Keratinocyte (primary cell): ENCODE measurements at regions not wholly inside any gene's neighbourhood (a gene's known extent, or its start where the extent isn't known, plus 50 kb on each side); places are given as distances from the start of the nearest gene placed in this dataset.

Source experiments
- DNase-seq: peaks from one replicate; pipeline ENCODE4 v3.0.0-alpha.2; 2011; ENCODE audit warnings: low read depth, missing footprints, low spot score
- FAIRE-seq: peaks from 2 replicates; lab custom pipeline; 2011; peaks lifted over from hg19 to GRCh38; lab: Jason Lieb, UNC
- H2AFZ ChIP-seq: 2 replicates; pipeline ENCODE4 v1.6.0; 2012; ENCODE audit warnings: low read length, control low read depth, inconsistent platforms; ENCODE audit not compliant: control insufficient read depth
- H3K27ac ChIP-seq: 2 replicates; pipeline ENCODE4 v1.5.1; 2011; ENCODE audit warnings: low read length; ENCODE audit not compliant: control insufficient read depth, insufficient read depth
- H3K27me3 ChIP-seq: 3 replicates; pipeline ENCODE4 v1.6.0; 2011; ENCODE audit warnings: low read length; ENCODE audit not compliant: control insufficient read depth, insufficient read depth; ENCODE audit errors: extremely low read depth
- H3K36me3 ChIP-seq, 2 experiments: 2 replicates in 1 of 2; 3 replicates in 1 of 2; pipeline ENCODE4 v1.5.1; 2011; ENCODE audit warnings: low read length in 2 of 2, mild to moderate bottlenecking in 1 of 2; ENCODE audit not compliant: control insufficient read depth in 2 of 2, insufficient read depth in 2 of 2; ENCODE audit errors: extremely low read depth in 1 of 2
- H3K4me1 ChIP-seq: 3 replicates; pipeline ENCODE4 v1.5.1; 2011; ENCODE audit warnings: low read length; ENCODE audit not compliant: control insufficient read depth, insufficient read depth; ENCODE audit errors: extremely low read depth
- H3K4me2 ChIP-seq: 3 replicates; pipeline ENCODE4 v1.6.0; 2011; ENCODE audit warnings: low read depth, low read length; ENCODE audit not compliant: control insufficient read depth, insufficient read depth; ENCODE audit errors: extremely low read depth
- H3K4me3 ChIP-seq, 3 experiments: fragments of 200-600 bp in 1 of 3; sonication (generic) in 1 of 3; 2 replicates in 2 of 3; 3 replicates in 1 of 3; pipeline ENCODE4 v1.5.1; 2011 to 2016; ENCODE audit warnings: low read length in 3 of 3, mild to moderate bottlenecking in 3 of 3, control low read depth in 2 of 3, inconsistent platforms in 1 of 3, low read depth in 1 of 3, mixed read lengths in 1 of 3, mixed run types in 1 of 3, moderate library complexity in 1 of 3; ENCODE audit not compliant: control insufficient read depth in 2 of 3, insufficient read depth in 2 of 3; ENCODE audit errors: extremely low read depth in 1 of 3
- H3K79me2 ChIP-seq: 2 replicates; pipeline ENCODE4 v1.6.0; 2012; ENCODE audit warnings: low read length; ENCODE audit not compliant: control insufficient read depth, insufficient read depth
- H3K9ac ChIP-seq: 3 replicates; pipeline ENCODE4 v1.6.0; 2011; ENCODE audit warnings: low read length; ENCODE audit not compliant: control insufficient read depth, insufficient read depth; ENCODE audit errors: extremely low read depth
- H3K9me1 ChIP-seq: 3 replicates; pipeline ENCODE4 v1.6.0; 2011; ENCODE audit warnings: low read length; ENCODE audit not compliant: control insufficient read depth, insufficient read depth; ENCODE audit errors: extremely low read depth
- H3K9me3 ChIP-seq: 2 replicates; pipeline ENCODE4 v1.5.1; 2012; ENCODE audit warnings: low read depth, low read length; ENCODE audit not compliant: control insufficient read depth
- H4K20me1 ChIP-seq: 3 replicates; pipeline ENCODE4 v1.6.0; 2011; ENCODE audit warnings: low read length; ENCODE audit not compliant: control insufficient read depth, insufficient read depth; ENCODE audit errors: extremely low read depth
- CTCF ChIP-seq, 3 experiments: IDR thresholded peaks in 1 of 3; conservative IDR thresholded peaks in 1 of 3; optimal IDR thresholded peaks in 1 of 3; 2 replicates in 2 of 3; 3 replicates in 1 of 3; pipeline versions ENCODE3 to v1.5.1; 2011; ENCODE audit warnings: low read length in 3 of 3, mild to moderate bottlenecking in 3 of 3, moderate library complexity in 2 of 3, control low read depth in 1 of 3, inconsistent platforms in 1 of 3; ENCODE audit not compliant: insufficient read depth in 2 of 3; ENCODE audit errors: extremely low read depth in 1 of 3
- EZH2 ChIP-seq: IDR thresholded peaks from one replicate; pipeline ENCODE4 v1.6.1; 2012; ENCODE audit warnings: inconsistent platforms, mild to moderate bottlenecking, low read length, moderate library complexity
- dilution Hi-C: fragments of 300-500 bp; cut with MboI; formaldehyde crosslinking; loops from one replicate; pipeline ENCODE4 v1.7.0; 2020; ENCODE audit warnings: low sequenced_read_pairs; ENCODE audit not compliant: extremely low pct_ligation_motif_present

- no peaks in the 10 kb centered on the region for H3K27me3 ChIP-seq
- no peak overlapping the region for H3K9ac ChIP-seq
- no peaks in the 10 kb centered on the region for H3K9me1 ChIP-seq
- FAIRE-seq, result no peak
- dilution Hi-C loops, result no loop called here
- H3K36me3 ChIP-seq, result no peaks in the 10 kb centered on the region
- H3K79me2 ChIP-seq, result no peaks in the 10 kb centered on the region
- no peaks in the 10 kb centered on the region for H4K20me1 ChIP-seq
- H2AFZ ChIP-seq, result no peak overlapping the region
- TF ChIP-seq CTCF (optimal IDR thresholded peaks at IDR 0.05 in 1 of 3, IDR thresholded peaks at IDR 0.05 in 1 of 3, conservative IDR thresholded peaks at IDR 0.05 in 1 of 3; ENCODE audit: extremely low read depth in 1 of 3, insufficient read depth in 2 of 3, low read length in 3 of 3), result no peak
- TF ChIP-seq EZH2, result no peak
- H3K27ac ChIP-seq, result no peak overlapping the region
- no peaks in the 10 kb centered on the region for H3K4me1 ChIP-seq
- no peak for DNase-seq
- peaks cover 9% of the 10 kb centered on the region for H3K9me3 ChIP-seq
- H3K4me3 ChIP-seq, result no peak overlapping the region
- H3K4me2 ChIP-seq, result no peak overlapping the region
These were observed 1323.0 kb downstream of the BRD1 start for GRCh38 chr22:48504519-48505140.

- Histone ChIP-seq H3K9me3 (peaks cover 11% of the 10 kb centered on the region), H3K9me1 (no peaks in the 10 kb centered on the region), H3K4me3 (no peak overlapping the region), H3K4me1 (no peaks in the 10 kb centered on the region), H3K36me3 (no peaks in the 10 kb centered on the region), H3K27ac (no peak overlapping the region), H3K27me3 (no peaks in the 10 kb centered on the region), H3K9ac (no peak overlapping the region), H4K20me1 (no peaks in the 10 kb centered on the region), H3K4me2 (no peak overlapping the region), H2AFZ (no peak overlapping the region), H3K79me2 (no peaks in the 10 kb centered on the region)
- FAIRE-seq (no peak), DNase-seq (no peak)
- TF ChIP-seq EZH2 (no peak), CTCF (optimal IDR thresholded peaks at IDR 0.05 in 1 of 3, IDR thresholded peaks at IDR 0.05 in 1 of 3, conservative IDR thresholded peaks at IDR 0.05 in 1 of 3; ENCODE audit: extremely low read depth in 1 of 3, insufficient read depth in 2 of 3, low read length in 3 of 3) (no peak)
- dilution Hi-C loops, result no loop called here
These were observed 1323.8 kb downstream of the BRD1 start for GRCh38 chr22:48503876-48504275.
